ENCODE measurements at regions not wholly inside any gene's neighbourhood (a gene's known extent, or its start where the extent isn't known, plus 50 kb on each side); places are given as distances from the start of the nearest gene placed in this dataset.
A peak's percentile ranks its signal among the peaks of the same experiment; 100 is the strongest.

GRCh38 chr15:93520206-93520605 is 431.2 kb upstream of the RGMA start:
- no peak overlapping the region for H3K4me3 ChIP-seq
- intact Hi-C loops (cut with DNase I), result no loop called here
- H3K4me1 ChIP-seq, result no peaks in the 10 kb centered on the region
- no peaks in the 10 kb centered on the region for H3K36me3 ChIP-seq
- ATAC-seq (no peak), FAIRE-seq (no peak), DNase-seq (no peak)
- no peak for TF ChIP-seq CTCF (IDR thresholded peaks at IDR 0.05)
- H3K9me3 ChIP-seq, result no peaks in the 10 kb centered on the region
- WGBS, 2 donors, result 87 to 89% methylated on average over 4 of the region's 4 CpGs
- H3K27me3 ChIP-seq, result no peaks in the 10 kb centered on the region
- H3K27ac ChIP-seq, result no peak overlapping the region

- no peak for FAIRE-seq
These were observed 430.6 kb upstream of the RGMA start for GRCh38 chr15:93519599-93519998.

GRCh38 chr15:93517176-93517575 is 428.2 kb upstream of the RGMA start:
- no peak for ATAC-seq
- TF ChIP-seq CTCF (IDR thresholded peaks at IDR 0.05), result no peak
- Histone ChIP-seq H3K9me3 (no peaks in the 10 kb centered on the region), H3K27ac (no peak overlapping the region), H3K36me3 (no peaks in the 10 kb centered on the region), H3K27me3 (no peaks in the 10 kb centered on the region), H3K4me3 (no peak overlapping the region), H3K4me1 (no peaks in the 10 kb centered on the region)
- intact Hi-C loops (cut with DNase I), result no loop called here
- no peak for FAIRE-seq
- DNase-seq, result no peak
- 84 to 91% methylated on average over 3 of the region's 3 CpGs for WGBS, 2 donors

More at GRCh38 chr15:93519599-93519998, 430.6 kb upstream of the RGMA start:
- Histone ChIP-seq H3K4me1 (no peaks in the 10 kb centered on the region), H3K36me3 (no peaks in the 10 kb centered on the region), H3K4me3 (no peak overlapping the region), H3K9me3 (no peaks in the 10 kb centered on the region), H3K27ac (no peak overlapping the region), H3K27me3 (no peaks in the 10 kb centered on the region)
- intact Hi-C loops (cut with DNase I), result no loop called here
- DNase-seq, result no peak
- TF ChIP-seq CTCF (IDR thresholded peaks at IDR 0.05), result no peak
- WGBS, 2 donors, result 62 to 70% methylated on average over 3 of the region's 3 CpGs
- ATAC-seq, result no peak

- H3K27ac ChIP-seq, result no peak overlapping the region
- no peaks in the 10 kb centered on the region for H3K36me3 ChIP-seq
- TF ChIP-seq CTCF (IDR thresholded peaks at IDR 0.05), result no peak
- H3K4me1 ChIP-seq, result no peaks in the 10 kb centered on the region
- DNase-seq, result no peak
- intact Hi-C loops (cut with DNase I), result no loop called here
- 82 to 86% methylated on average over 5 of the region's 5 CpGs for WGBS, 2 donors
- no peak for FAIRE-seq
- H3K4me3 ChIP-seq, result no peak overlapping the region
- H3K27me3 ChIP-seq, result no peaks in the 10 kb centered on the region
- peak in 3 of 4 donors; percentile 38 to 48 (median 45) for ATAC-seq
- H3K9me3 ChIP-seq, result no peaks in the 10 kb centered on the region
These were observed 426.4 kb upstream of the RGMA start for GRCh38 chr15:93515256-93516051.

GRCh38 chr15:93506646-93507045 is 417.6 kb upstream of the RGMA start:
- DNase-seq (no peak), ATAC-seq (no peak), FAIRE-seq (no peak)
- H3K9me3 ChIP-seq, result no peaks in the 10 kb centered on the region
- no peak overlapping the region for H3K4me3 ChIP-seq
- no peaks in the 10 kb centered on the region for H3K36me3 ChIP-seq
- intact Hi-C loops (cut with DNase I), result no loop called here
- H3K27me3 ChIP-seq, result no peaks in the 10 kb centered on the region
- TF ChIP-seq CTCF (IDR thresholded peaks at IDR 0.05), result no peak
- 93 to 99% methylated on average over 11 of the region's 11 CpGs for WGBS, 2 donors
- H3K27ac ChIP-seq, result no peak overlapping the region
- H3K4me1 ChIP-seq, result no peaks in the 10 kb centered on the region
